ENCODE measurements at regions not wholly inside any gene's neighbourhood (a gene's known extent, or its start where the extent isn't known, plus 50 kb on each side); places are given as distances from the start of the nearest gene placed in this dataset.

DNA sequence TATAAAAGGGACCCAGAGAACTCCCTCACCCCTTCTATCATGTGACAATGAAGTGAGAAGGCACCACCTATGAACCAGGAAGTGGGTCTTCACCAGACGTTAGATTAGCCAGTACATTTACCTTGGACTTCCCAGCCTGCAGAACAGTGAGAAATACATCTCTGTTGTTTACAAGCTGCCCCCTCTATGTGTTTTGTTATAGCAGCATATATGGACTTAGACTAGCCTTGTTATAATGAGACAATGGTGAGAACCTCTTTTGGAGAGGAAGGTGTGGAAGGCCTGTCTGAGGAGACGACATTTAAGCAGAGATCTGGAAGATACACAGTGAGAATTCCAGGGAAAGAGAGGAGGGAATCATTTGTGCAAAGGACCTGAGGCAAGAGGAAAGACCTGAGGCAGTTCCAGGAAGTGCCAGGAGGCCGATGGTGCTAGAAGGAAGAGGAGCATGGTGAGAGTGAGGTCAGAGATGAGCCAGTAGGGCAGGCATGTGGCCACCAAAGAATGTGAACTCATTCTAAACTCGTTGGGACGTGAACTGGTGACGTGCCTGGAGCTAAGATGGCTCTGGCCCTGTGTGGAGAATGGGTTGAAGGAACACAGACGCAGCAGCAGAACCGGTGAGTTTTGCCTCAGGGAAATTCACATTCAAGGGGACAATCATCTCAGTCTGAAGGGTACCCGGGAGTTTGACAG, 98.9 kb upstream of the IRF2BP2 start:
- H3K36me3 ChIP-seq, result no peaks in the 10 kb centered on the region
- no peak for TF ChIP-seq POLR2A (IDR thresholded peaks at IDR 0.05)
- TF ChIP-seq POLR2AphosphoS5 (IDR thresholded peaks at IDR 0.05), result no peak
- TF ChIP-seq CTCF (IDR thresholded peaks at IDR 0.05), result no peak
- no peak for TF ChIP-seq EP300 (IDR thresholded peaks at IDR 0.05)
- no peak overlapping the region for H3K27ac ChIP-seq
- no peaks in the 10 kb centered on the region for H3K27me3 ChIP-seq
- ATAC-seq, result no peak
- H3K4me3 ChIP-seq, result no peak overlapping the region
- 93 to 100% methylated on average over 2 to 7 of the region's 9 CpGs for WGBS, 2 donors (ENCODE audit: low coverage in 1 of 2)
- peaks cover 0 to 7% (median 0%) of the 10 kb centered on the region in 3 donors for H3K4me1 ChIP-seq
- H3K9me3 ChIP-seq, result no peaks in the 10 kb centered on the region

GRCh38 chr1:234707641-234708040, 97.7 kb upstream of the IRF2BP2 start:
- H3K36me3 ChIP-seq, result no peaks in the 10 kb centered on the region
- no peaks in the 10 kb centered on the region for H3K9me3 ChIP-seq
- no peak for ATAC-seq
- H3K27ac ChIP-seq, result no peak overlapping the region
- H3K27me3 ChIP-seq, result no peaks in the 10 kb centered on the region
- no peak for TF ChIP-seq EP300 (IDR thresholded peaks at IDR 0.05)
- no peak overlapping the region for H3K4me3 ChIP-seq
- peaks cover 0 to 16% (median 0%) of the 10 kb centered on the region in 3 donors for H3K4me1 ChIP-seq
- WGBS, 2 donors (ENCODE audit: low coverage in 1 of 2), result 89% methylated on average over 1 of the region's 1 CpG; no CpG with 5 or more reads in 1 of the 2 donors

GRCh38 chr1:234706931-234707330, 97.0 kb upstream of the IRF2BP2 start:
- H3K4me3 ChIP-seq, result no peak overlapping the region
- no peak for ATAC-seq
- WGBS, 2 donors (ENCODE audit: low coverage in 1 of 2), result 100% methylated on average over 1 of the region's 1 CpG; no CpG with 5 or more reads in 1 of the 2 donors
- H3K27me3 ChIP-seq, result no peaks in the 10 kb centered on the region
- H3K4me1 ChIP-seq, result peaks cover 0 to 16% (median 0%) of the 10 kb centered on the region in 3 donors
- no peak for TF ChIP-seq POLR2A (IDR thresholded peaks at IDR 0.05)
- TF ChIP-seq EP300 (IDR thresholded peaks at IDR 0.05), result no peak
- no peak for TF ChIP-seq POLR2AphosphoS5 (IDR thresholded peaks at IDR 0.05)
- no peak for TF ChIP-seq CTCF (IDR thresholded peaks at IDR 0.05)
- H3K36me3 ChIP-seq, result no peaks in the 10 kb centered on the region
- H3K9me3 ChIP-seq, result no peaks in the 10 kb centered on the region
- no peak overlapping the region for H3K27ac ChIP-seq

GRCh38 chr1:234706199-234706598, 96.2 kb upstream of the IRF2BP2 start:
- Histone ChIP-seq H3K4me3 (no peak overlapping the region), H3K9me3 (no peaks in the 10 kb centered on the region), H3K27ac (no peak overlapping the region), H3K27me3 (no peaks in the 10 kb centered on the region), H3K36me3 (no peaks in the 10 kb centered on the region), H3K4me1 (peaks cover 0 to 13% (median 0%) of the 10 kb centered on the region in 3 donors)
- TF ChIP-seq EP300 (IDR thresholded peaks at IDR 0.05) (no peak), CTCF (IDR thresholded peaks at IDR 0.05) (no peak), POLR2A (IDR thresholded peaks at IDR 0.05) (no peak), POLR2AphosphoS5 (IDR thresholded peaks at IDR 0.05) (no peak)
- no peak for ATAC-seq
- 83 to 96% methylated on average over 1 to 3 of the region's 3 CpGs for WGBS, 2 donors (ENCODE audit: low coverage in 1 of 2)

DNA sequence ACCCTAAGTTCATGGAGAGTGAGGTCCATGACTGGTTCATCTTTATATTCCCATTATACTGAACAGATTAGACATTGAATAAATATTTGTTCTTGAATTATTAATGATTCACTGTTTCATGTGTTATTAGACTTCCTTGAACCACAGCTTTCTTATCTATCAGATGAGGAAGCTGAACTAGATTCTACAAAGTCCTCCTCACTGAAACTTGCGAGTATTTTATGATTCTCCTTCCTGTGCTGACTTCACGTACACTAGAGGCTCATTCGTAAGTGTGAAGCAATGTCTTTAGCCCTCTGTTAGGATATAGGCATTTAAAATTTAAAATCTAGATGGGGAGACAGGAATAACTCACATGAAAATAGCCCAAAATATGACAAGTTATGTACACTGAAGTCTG, 95.6 kb upstream of the IRF2BP2 start:
- no peaks in the 10 kb centered on the region for H3K36me3 ChIP-seq

More for the DNA sequence above, 95.6 kb upstream of the IRF2BP2 start:
- WGBS, 2 donors (ENCODE audit: low coverage in 1 of 2), result 76 to 78% methylated on average over 3 of the region's 3 CpGs
- Histone ChIP-seq H3K4me1 (peaks cover 0 to 9% (median 0%) of the 10 kb centered on the region in 3 donors), H3K27ac (no peak overlapping the region), H3K4me3 (no peak overlapping the region), H3K9me3 (no peaks in the 10 kb centered on the region), H3K27me3 (no peaks in the 10 kb centered on the region)
- TF ChIP-seq POLR2A (IDR thresholded peaks at IDR 0.05) (no peak), CTCF (IDR thresholded peaks at IDR 0.05) (no peak), POLR2AphosphoS5 (IDR thresholded peaks at IDR 0.05) (no peak), EP300 (IDR thresholded peaks at IDR 0.05) (no peak)
- ATAC-seq, result no peak
